PC-9 (cell line): ENCODE measurements at regions not wholly inside any gene's neighbourhood (a gene's known extent, or its start where the extent isn't known, plus 50 kb on each side); places are given as distances from the start of the nearest gene placed in this dataset.

Experiments
- EZH2 ChIP-seq: fragments of 200-600 bp; sonication (generic); IDR thresholded peaks from 2 replicates; pipeline ENCODE4 v1.8.0; 2017; ENCODE audit warnings: antibody characterized with exemption, low read depth
- TF ChIP-seq, protein P1 (sequence below): fragments of 200-600 bp; sonication (generic); conservative IDR thresholded peaks from 2 replicates; pipeline ENCODE4 v1.6.1; 2017; ENCODE audit warnings: mixed run types, antibody characterized with exemption, mild to moderate bottlenecking, moderate library complexity

- TF ChIP-seq, protein P1, sequence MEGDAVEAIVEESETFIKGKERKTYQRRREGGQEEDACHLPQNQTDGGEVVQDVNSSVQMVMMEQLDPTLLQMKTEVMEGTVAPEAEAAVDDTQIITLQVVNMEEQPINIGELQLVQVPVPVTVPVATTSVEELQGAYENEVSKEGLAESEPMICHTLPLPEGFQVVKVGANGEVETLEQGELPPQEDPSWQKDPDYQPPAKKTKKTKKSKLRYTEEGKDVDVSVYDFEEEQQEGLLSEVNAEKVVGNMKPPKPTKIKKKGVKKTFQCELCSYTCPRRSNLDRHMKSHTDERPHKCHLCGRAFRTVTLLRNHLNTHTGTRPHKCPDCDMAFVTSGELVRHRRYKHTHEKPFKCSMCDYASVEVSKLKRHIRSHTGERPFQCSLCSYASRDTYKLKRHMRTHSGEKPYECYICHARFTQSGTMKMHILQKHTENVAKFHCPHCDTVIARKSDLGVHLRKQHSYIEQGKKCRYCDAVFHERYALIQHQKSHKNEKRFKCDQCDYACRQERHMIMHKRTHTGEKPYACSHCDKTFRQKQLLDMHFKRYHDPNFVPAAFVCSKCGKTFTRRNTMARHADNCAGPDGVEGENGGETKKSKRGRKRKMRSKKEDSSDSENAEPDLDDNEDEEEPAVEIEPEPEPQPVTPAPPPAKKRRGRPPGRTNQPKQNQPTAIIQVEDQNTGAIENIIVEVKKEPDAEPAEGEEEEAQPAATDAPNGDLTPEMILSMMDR: no peak
- no peak for TF ChIP-seq EZH2
Measured at GRCh38 chr6:84551797-84552196, 212.6 kb downstream of the TBX18 start.
